ENCODE measurements at regions not wholly inside any gene's neighbourhood (a gene's known extent, or its start where the extent isn't known, plus 50 kb on each side); places are given as distances from the start of the nearest gene placed in this dataset.

DNA sequence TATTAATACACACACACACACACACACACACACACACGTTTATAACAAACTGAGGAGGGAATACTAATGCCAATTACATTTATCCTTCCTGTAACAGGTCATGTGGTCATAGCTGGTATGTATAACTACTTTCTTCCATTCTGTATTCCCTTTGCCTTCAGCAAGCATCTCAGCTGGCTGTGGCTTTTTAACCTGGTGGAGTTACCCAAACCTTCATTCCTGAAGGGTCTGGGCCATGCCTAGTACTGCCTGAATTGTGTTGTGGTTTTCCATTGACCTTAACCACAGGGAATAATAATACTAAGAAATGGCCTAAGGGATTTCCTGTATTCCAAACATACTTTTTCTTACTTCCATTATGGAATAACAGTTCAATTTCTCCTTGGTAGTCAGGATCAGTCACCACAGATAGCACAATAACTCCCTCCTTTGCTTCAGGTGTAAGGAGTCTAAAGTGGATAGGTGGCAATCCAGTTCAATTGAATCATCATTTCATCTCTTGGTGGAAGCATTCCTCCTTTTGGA, 222.2 kb upstream of the MEF2C start:
- no peak for TF ChIP-seq EP300 (IDR thresholded peaks at IDR 0.05; ENCODE audit: low read depth)
- TF ChIP-seq, protein P1, sequence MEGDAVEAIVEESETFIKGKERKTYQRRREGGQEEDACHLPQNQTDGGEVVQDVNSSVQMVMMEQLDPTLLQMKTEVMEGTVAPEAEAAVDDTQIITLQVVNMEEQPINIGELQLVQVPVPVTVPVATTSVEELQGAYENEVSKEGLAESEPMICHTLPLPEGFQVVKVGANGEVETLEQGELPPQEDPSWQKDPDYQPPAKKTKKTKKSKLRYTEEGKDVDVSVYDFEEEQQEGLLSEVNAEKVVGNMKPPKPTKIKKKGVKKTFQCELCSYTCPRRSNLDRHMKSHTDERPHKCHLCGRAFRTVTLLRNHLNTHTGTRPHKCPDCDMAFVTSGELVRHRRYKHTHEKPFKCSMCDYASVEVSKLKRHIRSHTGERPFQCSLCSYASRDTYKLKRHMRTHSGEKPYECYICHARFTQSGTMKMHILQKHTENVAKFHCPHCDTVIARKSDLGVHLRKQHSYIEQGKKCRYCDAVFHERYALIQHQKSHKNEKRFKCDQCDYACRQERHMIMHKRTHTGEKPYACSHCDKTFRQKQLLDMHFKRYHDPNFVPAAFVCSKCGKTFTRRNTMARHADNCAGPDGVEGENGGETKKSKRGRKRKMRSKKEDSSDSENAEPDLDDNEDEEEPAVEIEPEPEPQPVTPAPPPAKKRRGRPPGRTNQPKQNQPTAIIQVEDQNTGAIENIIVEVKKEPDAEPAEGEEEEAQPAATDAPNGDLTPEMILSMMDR (IDR thresholded peaks at IDR 0.05) = no peak
